A549 (cell line): ENCODE measurements at regions not wholly inside any gene's neighbourhood (a gene's known extent, or its start where the extent isn't known, plus 50 kb on each side); places are given as distances from the start of the nearest gene placed in this dataset.

Experiments used
- ATAC-seq, 2 experiments: fragments of 200-7000 bp in 1 of 2; fragments of >200 bp in 1 of 2; cut with Nextera tagmentation in 1 of 2; cut with Tn5 transposase in 1 of 2; 3 replicates each; pipeline versions ENCODE4 v1.8.0 to v1.9.1; 2018 to 2020; ENCODE audit warnings: mild to moderate bottlenecking in 1 of 2, moderate library complexity in 1 of 2
- CTCF ChIA-PET: fragments of 300-600 bp; sonication (Branson Sonifier 250); formaldehyde crosslinking; extraction: SDS; loops from one replicate; lab custom pipeline; 2021; ENCODE audit warnings: antibody characterized with exemption, inconsistent platforms; lab: Yijun Ruan, JAX
- POLR2A ChIA-PET: fragments of 350-600 bp; formaldehyde crosslinking; extraction: SDS; loops from one replicate; lab custom pipeline; 2021; ENCODE audit warnings: antibody characterized with exemption, inconsistent platforms; lab: Yijun Ruan, JAX
- DNase-seq, 2 experiments: peaks; one replicate each; pipeline versions ENCODE4 v3.0.0 to v3.0.0-alpha.2; 2011 to 2016; ENCODE audit warnings: low read depth in 1 of 2, low spot score in 1 of 2
- FAIRE-seq: peaks from 2 replicates; lab custom pipeline; 2011; peaks lifted over from hg19 to GRCh38; lab: Jason Lieb, UNC
- H3K27ac ChIP-seq, 2 experiments: fragments of >200 bp; sonication (Bioruptor Twin); formaldehyde crosslinking; 3 replicates each; pipeline ENCODE4 v1.5.1; 2016 to 2017
- H3K4me1 ChIP-seq: fragments of >200 bp; sonication (Bioruptor Twin); formaldehyde crosslinking; 3 replicates; pipeline ENCODE4 v1.6.1; 2016
- H3K4me2 ChIP-seq: fragments of >200 bp; sonication (Bioruptor Twin); formaldehyde crosslinking; 3 replicates; pipeline ENCODE4 v1.6.1; 2016
- H3K4me3 ChIP-seq: fragments of >200 bp; sonication (Bioruptor Twin); formaldehyde crosslinking; 3 replicates; pipeline ENCODE4 v1.5.1; 2016
- H3K9me3 ChIP-seq: fragments of >200 bp; sonication (Bioruptor Twin); formaldehyde crosslinking; 3 replicates; pipeline ENCODE4 v1.6.1; 2016
- CBX2 ChIP-seq: fragments of 200-600 bp; sonication (generic); IDR thresholded peaks from 2 replicates; pipeline ENCODE4 v1.6.1; 2016; ENCODE audit warnings: low read depth, mild to moderate bottlenecking, borderline replicate concordance
- CBX8 ChIP-seq: fragments of 200-600 bp; sonication (generic); IDR thresholded peaks from 2 replicates; pipeline ENCODE4 v1.6.1; 2016
- CTCF ChIP-seq: fragments of >200 bp; sonication (Bioruptor Twin); formaldehyde crosslinking; IDR thresholded peaks from 3 replicates; pipeline ENCODE4 v1.5.1; 2016
- EHF ChIP-seq: fragments of 250-450 bp; sonication (Bioruptor Pico); IDR thresholded peaks from 2 replicates; pipeline ENCODE4 v1.5.0; 2020; ENCODE audit warnings: mild to moderate bottlenecking
- FOSL2 ChIP-seq, 2 experiments: fragments of 450-650 bp in 1 of 2; fragments of >200 bp in 1 of 2; sonication (Bioruptor Twin) in 1 of 2; formaldehyde crosslinking; IDR thresholded peaks; 2 replicates each; pipeline versions ENCODE4 v1.5.0 to v1.6.1; 2016 to 2020; ENCODE audit warnings: mild to moderate bottlenecking in 1 of 2, moderate library complexity in 1 of 2
- HEYL ChIP-seq: fragments of 250-450 bp; sonication (Bioruptor Pico); IDR thresholded peaks from 2 replicates; pipeline ENCODE4 v1.8.0; 2021; ENCODE audit warnings: mild to moderate bottlenecking, moderate library complexity
- HOXB5 ChIP-seq: fragments of 250-450 bp; sonication (Bioruptor Pico); IDR thresholded peaks from 2 replicates; pipeline ENCODE4 v1.5.0; 2020; ENCODE audit warnings: mild to moderate bottlenecking, moderate library complexity
- KDM5A ChIP-seq: fragments of 200-600 bp; sonication (generic); IDR thresholded peaks from 2 replicates; pipeline ENCODE4 v1.6.1; 2016; ENCODE audit warnings: antibody characterized with exemption, mild to moderate bottlenecking
- NR3C1 ChIP-seq: fragments of >200 bp; sonication (Bioruptor Twin); formaldehyde crosslinking; IDR thresholded peaks from 3 replicates; pipeline ENCODE4 v1.6.1; 2017
- RCOR1 ChIP-seq: fragments of 150-350 bp; IDR thresholded peaks from 2 replicates; pipeline ENCODE4 v1.6.1; 2014; ENCODE audit warnings: antibody characterized with exemption, low read length, low read depth
- REST ChIP-seq: fragments of 200-600 bp; sonication (generic); IDR thresholded peaks from 2 replicates; pipeline ENCODE4 v1.6.1; 2016; ENCODE audit warnings: antibody characterized with exemption, mild to moderate bottlenecking, moderate library complexity
- RFX5 ChIP-seq: fragments of 450-650 bp; IDR thresholded peaks from 2 replicates; pipeline ENCODE4 v1.7.1; 2014; ENCODE audit warnings: antibody characterized with exemption, mild to moderate bottlenecking, moderate library complexity
- SREBF2 ChIP-seq: fragments of 450-650 bp; IDR thresholded peaks from 2 replicates; pipeline ENCODE4 v1.6.1; 2014; ENCODE audit warnings: mild to moderate bottlenecking, moderate library complexity
- TFCP2L1 ChIP-seq: fragments of 250-450 bp; sonication (Bioruptor Pico); IDR thresholded peaks from 2 replicates; pipeline ENCODE4 v1.5.0; 2021; ENCODE audit warnings: mild to moderate bottlenecking
- ZC3H11A ChIP-seq: fragments of 450-650 bp; IDR thresholded peaks from 2 replicates; pipeline ENCODE4 v1.6.1; 2014; ENCODE audit warnings: antibody characterized with exemption, mild to moderate bottlenecking
- ZFP36 ChIP-seq: fragments of 450-650 bp; IDR thresholded peaks from 2 replicates; pipeline ENCODE4 v1.6.1; 2014; ENCODE audit warnings: borderline replicate concordance; ENCODE audit not compliant: partially characterized antibody
- WGBS: methylation state at CpG from one replicate; pipeline ENCODE4 v1.1.6; 2017; ENCODE audit errors: missing lambda C conversion rate; 5-methylcytosine and 5-hydroxymethylcytosine counted together
- TF ChIP-seq, protein P1 (sequence below): fragments of >200 bp; sonication (Bioruptor Twin); formaldehyde crosslinking; IDR thresholded peaks from 2 replicates; pipeline ENCODE4 v1.6.1; 2016
- TF ChIP-seq, protein P2 (sequence below): IDR thresholded peaks from 2 replicates; pipeline ENCODE4 v1.6.1; 2012; ENCODE audit warnings: low read depth, borderline replicate concordance
- TF ChIP-seq, protein P3 (sequence below): fragments of 250-450 bp; sonication (Bioruptor Pico); IDR thresholded peaks from 2 replicates; pipeline ENCODE4 v1.5.0; 2020; ENCODE audit warnings: low read depth, mild to moderate bottlenecking, moderate library complexity

DNA sequence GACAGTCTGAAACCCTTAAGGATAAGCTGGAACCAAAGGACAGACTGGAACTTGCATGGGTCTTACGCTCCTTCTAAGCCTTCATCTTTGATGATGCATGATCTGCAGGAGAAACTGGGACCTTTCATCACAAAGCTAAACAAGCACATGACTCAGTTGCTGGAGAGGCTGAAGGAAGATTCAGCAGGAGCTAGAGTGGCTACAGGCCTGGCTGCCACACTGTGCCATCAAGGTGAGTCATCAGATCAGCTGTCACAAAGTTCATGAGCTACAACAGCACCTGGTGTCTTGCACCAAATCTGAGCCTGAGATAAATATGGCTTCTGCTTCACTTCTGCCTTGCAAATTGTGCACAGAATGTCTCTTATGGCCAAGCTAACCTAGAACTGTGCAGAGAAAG lies 95.5 kb upstream of the MARK1 start:
- Histone ChIP-seq H3K4me1 (no peaks in the 10 kb centered on the region), H3K9me3 (no peaks in the 10 kb centered on the region), H3K4me2 (no peak overlapping the region), H3K4me3 (no peak overlapping the region), H3K27ac (no peak overlapping the region)
- CTCF ChIA-PET: no interaction called here
- FAIRE-seq: no peak
- WGBS: 68% methylated on average over 1 of the region's 1 CpG
- peak in 1 of 2 experiments; percentile 13 for DNase-seq
- TF ChIP-seq, protein P1, sequence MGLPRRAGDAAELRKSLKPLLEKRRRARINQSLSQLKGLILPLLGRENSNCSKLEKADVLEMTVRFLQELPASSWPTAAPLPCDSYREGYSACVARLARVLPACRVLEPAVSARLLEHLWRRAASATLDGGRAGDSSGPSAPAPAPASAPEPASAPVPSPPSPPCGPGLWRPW: no peak
- TF ChIP-seq FOSL2 (IDR thresholded peaks at IDR 0.05) (no peak), FOSL2 (CRISPR knock-in tag; IDR thresholded peaks at IDR 0.05) (peak; percentile 16; the same call in 1 of the 2 replicates)
- POLR2A ChIA-PET: no interaction called here
- no peak for ATAC-seq

- Histone ChIP-seq H3K4me2 (no peak overlapping the region), H3K27ac (no peak overlapping the region), H3K9me3 (no peaks in the 10 kb centered on the region), H3K4me3 (no peak overlapping the region), H3K4me1 (no peaks in the 10 kb centered on the region)
- CTCF ChIA-PET: no interaction called here
- 24% methylated on average over 7 of the region's 7 CpGs for WGBS
- DNase-seq: no peak
- no peak for ATAC-seq
- POLR2A ChIA-PET: no interaction called here
- FAIRE-seq: no peak
- no peak for TF ChIP-seq RFX5
- no peak for TF ChIP-seq HEYL (CRISPR knock-in tag)
- TF ChIP-seq CBX8: no peak
- TF ChIP-seq EHF (CRISPR knock-in tag): no peak
- TF ChIP-seq CTCF: no peak
- no peak for TF ChIP-seq ZC3H11A
- TF ChIP-seq RCOR1: no peak
- no peak for TF ChIP-seq REST
- no peak for TF ChIP-seq ZFP36
- no peak for TF ChIP-seq TFCP2L1 (CRISPR knock-in tag)
- no peak for TF ChIP-seq CBX2
- TF ChIP-seq, protein P2, sequence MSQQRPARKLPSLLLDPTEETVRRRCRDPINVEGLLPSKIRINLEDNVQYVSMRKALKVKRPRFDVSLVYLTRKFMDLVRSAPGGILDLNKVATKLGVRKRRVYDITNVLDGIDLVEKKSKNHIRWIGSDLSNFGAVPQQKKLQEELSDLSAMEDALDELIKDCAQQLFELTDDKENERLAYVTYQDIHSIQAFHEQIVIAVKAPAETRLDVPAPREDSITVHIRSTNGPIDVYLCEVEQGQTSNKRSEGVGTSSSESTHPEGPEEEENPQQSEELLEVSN: no peak
- TF ChIP-seq HOXB5 (CRISPR knock-in tag): no peak
- TF ChIP-seq KDM5A: no peak
- no peak for TF ChIP-seq NR3C1
- no peak for TF ChIP-seq SREBF2
- TF ChIP-seq, protein P3, sequence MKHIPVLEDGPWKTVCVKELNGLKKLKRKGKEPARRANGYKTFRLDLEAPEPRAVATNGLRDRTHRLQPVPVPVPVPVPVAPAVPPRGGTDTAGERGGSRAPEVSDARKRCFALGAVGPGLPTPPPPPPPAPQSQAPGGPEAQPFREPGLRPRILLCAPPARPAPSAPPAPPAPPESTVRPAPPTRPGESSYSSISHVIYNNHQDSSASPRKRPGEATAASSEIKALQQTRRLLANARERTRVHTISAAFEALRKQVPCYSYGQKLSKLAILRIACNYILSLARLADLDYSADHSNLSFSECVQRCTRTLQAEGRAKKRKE (CRISPR knock-in tag): no peak
Measured at GRCh38 chr1:220431554-220432239, 96.2 kb upstream of the MARK1 start.
